HEK293 (cell line): ENCODE measurements at regions not wholly inside any gene's neighbourhood (a gene's known extent, or its start where the extent isn't known, plus 50 kb on each side); places are given as distances from the start of the nearest gene placed in this dataset.

Source experiments
- CTCF ChIA-PET: fragments of 350-600 bp; formaldehyde crosslinking; extraction: SDS; loops from one replicate; lab custom pipeline; 2021; ENCODE audit warnings: antibody characterized with exemption; lab: Yijun Ruan, JAX
- POLR2A ChIA-PET: fragments of 300-600 bp; formaldehyde crosslinking; extraction: SDS; loops from one replicate; lab custom pipeline; 2020; ENCODE audit warnings: antibody characterized with exemption, inconsistent platforms; lab: Yijun Ruan, JAX
- H3K27ac ChIP-seq: fragments of 200-500 bp; sonication (Bioruptor generic); 2 replicates; pipeline ENCODE4 v1.5.1; 2014; ENCODE audit warnings: low read depth, low read length, control low read depth, inconsistent platforms; ENCODE audit errors: extremely low read depth
- H3K36me3 ChIP-seq, 2 experiments: fragments of 200-500 bp in 1 of 2; sonication (Bioruptor generic) in 1 of 2; 1 replicate in 1 of 2; 2 replicates in 1 of 2; pipeline ENCODE4 v1.5.1; 2014 to 2017; ENCODE audit warnings: inconsistent platforms in 2 of 2, low read length in 2 of 2; ENCODE audit not compliant: control insufficient read depth in 2 of 2, insufficient read depth in 1 of 2
- H3K4me1 ChIP-seq: fragments of 200-500 bp; sonication (Bioruptor generic); 2 replicates; pipeline ENCODE4 v1.5.1; 2014; ENCODE audit warnings: mild to moderate bottlenecking, low read length, inconsistent platforms; ENCODE audit not compliant: control insufficient read depth, insufficient read depth
- H3K4me3 ChIP-seq: 2 replicates; pipeline ENCODE4 v1.5.1; 2011; ENCODE audit warnings: low read depth, mild to moderate bottlenecking, control low read depth, low read length, moderate library complexity
- H3K9me3 ChIP-seq: fragments of 200-500 bp; sonication (Bioruptor generic); 2 replicates; pipeline ENCODE4 v1.5.1; 2014; ENCODE audit warnings: low read depth, low read length, inconsistent platforms; ENCODE audit not compliant: control insufficient read depth, insufficient read depth
- BCL11A ChIP-seq: fragments of 450-650 bp; formaldehyde crosslinking; IDR thresholded peaks from 2 replicates; pipeline ENCODE4 v1.5.1; 2016; ENCODE audit warnings: low read depth, missing biosample characterization, missing genetic modification characterization
- PRDM1 ChIP-seq: fragments of 450-650 bp; formaldehyde crosslinking; IDR thresholded peaks from 2 replicates; pipeline ENCODE4; 2016; ENCODE audit warnings: missing biosample characterization, missing genetic modification characterization
- SALL2 ChIP-seq: fragments of 450-650 bp; formaldehyde crosslinking; IDR thresholded peaks from 2 replicates; pipeline ENCODE4 v1.5.0; 2017; ENCODE audit warnings: missing biosample characterization, mild to moderate bottlenecking, missing genetic modification characterization, borderline replicate concordance
- SCRT2 ChIP-seq: fragments of 450-650 bp; formaldehyde crosslinking; IDR thresholded peaks from 2 replicates; pipeline ENCODE4 v1.5.1; 2016; ENCODE audit warnings: missing biosample characterization, missing genetic modification characterization
- SP2 ChIP-seq: fragments of 450-650 bp; formaldehyde crosslinking; IDR thresholded peaks from 2 replicates; pipeline ENCODE4 v1.5.1; 2016; ENCODE audit warnings: missing biosample characterization, missing genetic modification characterization
- ZBTB21 ChIP-seq: fragments of 450-650 bp; formaldehyde crosslinking; IDR thresholded peaks from 2 replicates; pipeline ENCODE4 v1.5.1; 2017; ENCODE audit warnings: missing biosample characterization, missing genetic modification characterization
- ZBTB7A ChIP-seq: fragments of 450-650 bp; formaldehyde crosslinking; IDR thresholded peaks from 2 replicates; pipeline ENCODE4 v1.5.1; 2016; ENCODE audit warnings: low read depth, missing biosample characterization, missing genetic modification characterization
- ZNF10 ChIP-seq: fragments of 450-650 bp; formaldehyde crosslinking; IDR thresholded peaks from 2 replicates; pipeline ENCODE4 v1.5.1; 2017; ENCODE audit warnings: missing biosample characterization, missing genetic modification characterization
- ZNF133 ChIP-seq: fragments of 450-650 bp; formaldehyde crosslinking; IDR thresholded peaks from 2 replicates; pipeline ENCODE4 v1.5.1; 2016; ENCODE audit warnings: missing biosample characterization, missing genetic modification characterization
- ZNF140 ChIP-seq: fragments of 450-650 bp; formaldehyde crosslinking; IDR thresholded peaks from 2 replicates; pipeline ENCODE4 v1.5.1; 2016; ENCODE audit warnings: missing biosample characterization, missing genetic modification characterization
- ZNF16 ChIP-seq: fragments of 450-650 bp; formaldehyde crosslinking; IDR thresholded peaks from 2 replicates; pipeline ENCODE4 v1.5.1; 2016; ENCODE audit warnings: low read depth, missing biosample characterization, missing genetic modification characterization
- ZNF202 ChIP-seq: fragments of 450-650 bp; formaldehyde crosslinking; IDR thresholded peaks from 2 replicates; pipeline ENCODE4 v1.5.1; 2016; ENCODE audit warnings: missing biosample characterization, missing genetic modification characterization, borderline replicate concordance
- ZNF354C ChIP-seq: fragments of 450-650 bp; formaldehyde crosslinking; IDR thresholded peaks from 2 replicates; pipeline ENCODE4 v1.5.1; 2016; ENCODE audit warnings: missing biosample characterization, missing genetic modification characterization, low read depth, borderline replicate concordance
- ZNF404 ChIP-seq: fragments of 450-650 bp; formaldehyde crosslinking; IDR thresholded peaks from 2 replicates; pipeline ENCODE4 v1.5.1; 2017; ENCODE audit warnings: missing biosample characterization, missing genetic modification characterization
- ZNF501 ChIP-seq: fragments of 450-650 bp; formaldehyde crosslinking; IDR thresholded peaks from 2 replicates; pipeline ENCODE4 v1.5.1; 2016; ENCODE audit warnings: missing biosample characterization, missing genetic modification characterization
- ZNF530 ChIP-seq: fragments of 450-650 bp; formaldehyde crosslinking; IDR thresholded peaks from 2 replicates; pipeline ENCODE4 v1.5.1; 2016; ENCODE audit warnings: low read depth, missing biosample characterization, missing genetic modification characterization
- ZNF549 ChIP-seq: fragments of 450-650 bp; IDR thresholded peaks from 2 replicates; pipeline ENCODE4 v1.5.1; 2018; ENCODE audit warnings: missing biosample characterization, missing genetic modification characterization, mild to moderate bottlenecking, inconsistent platforms, moderate library complexity
- ZNF610 ChIP-seq: fragments of 450-650 bp; formaldehyde crosslinking; IDR thresholded peaks from 2 replicates; pipeline ENCODE4 v1.5.1; 2016; ENCODE audit warnings: missing biosample characterization, missing genetic modification characterization, borderline replicate concordance
- ZNF660 ChIP-seq: fragments of 450-650 bp; IDR thresholded peaks from 2 replicates; pipeline ENCODE4 v1.5.1; 2018; ENCODE audit warnings: missing biosample characterization, mild to moderate bottlenecking, missing genetic modification characterization
- TF ChIP-seq, protein P1 (sequence below): fragments of 450-650 bp; formaldehyde crosslinking; IDR thresholded peaks from 2 replicates; pipeline ENCODE4 v1.5.1; 2016; ENCODE audit warnings: missing biosample characterization, missing genetic modification characterization
- TF ChIP-seq, protein P2 (sequence below): fragments of 450-650 bp; formaldehyde crosslinking; IDR thresholded peaks from 2 replicates; pipeline ENCODE4 v1.5.0; 2017; ENCODE audit warnings: missing biosample characterization, missing genetic modification characterization, borderline replicate concordance
- TF ChIP-seq, protein P3 (sequence below): fragments of 450-650 bp; formaldehyde crosslinking; IDR thresholded peaks from 2 replicates; pipeline ENCODE4 v1.5.1; 2016; ENCODE audit warnings: missing biosample characterization, missing genetic modification characterization
- TF ChIP-seq, protein P4 (sequence below): sonication (generic); formaldehyde crosslinking; IDR thresholded peaks from 2 replicates; pipeline ENCODE4 v1.8.1; 2022; ENCODE audit warnings: mild to moderate bottlenecking, moderate library complexity, missing genetic modification reagents

DNA sequence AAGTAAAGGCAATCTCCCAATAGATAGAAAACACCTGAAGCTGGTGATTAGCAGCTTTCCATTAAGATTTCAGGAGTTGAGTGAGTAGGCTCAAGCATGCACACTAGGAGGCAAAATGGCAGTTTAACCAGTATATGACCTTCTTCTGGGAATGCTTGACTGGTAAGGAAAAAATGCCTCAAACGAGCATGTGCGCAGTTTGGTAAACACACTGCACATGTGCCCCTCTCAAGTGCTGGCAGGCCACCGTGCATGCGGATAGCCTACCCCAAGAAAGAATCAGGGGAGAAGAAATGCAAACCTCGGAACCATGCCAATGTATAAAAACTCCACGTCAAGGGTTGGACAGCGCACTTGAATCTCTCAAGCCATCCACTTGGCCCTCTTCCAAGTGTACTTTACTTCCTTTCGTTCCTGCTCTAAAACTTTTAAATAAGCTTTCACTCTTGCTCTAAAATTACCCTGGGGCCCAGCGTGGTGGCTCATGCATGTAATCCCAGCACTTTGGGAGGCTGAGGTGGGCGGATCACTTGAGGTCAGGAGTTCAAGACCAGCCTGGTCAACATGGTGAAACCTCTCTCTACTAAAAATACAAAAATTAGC lies 98.8 kb upstream of the CDK1 start (continued):
- TF ChIP-seq, protein P1, sequence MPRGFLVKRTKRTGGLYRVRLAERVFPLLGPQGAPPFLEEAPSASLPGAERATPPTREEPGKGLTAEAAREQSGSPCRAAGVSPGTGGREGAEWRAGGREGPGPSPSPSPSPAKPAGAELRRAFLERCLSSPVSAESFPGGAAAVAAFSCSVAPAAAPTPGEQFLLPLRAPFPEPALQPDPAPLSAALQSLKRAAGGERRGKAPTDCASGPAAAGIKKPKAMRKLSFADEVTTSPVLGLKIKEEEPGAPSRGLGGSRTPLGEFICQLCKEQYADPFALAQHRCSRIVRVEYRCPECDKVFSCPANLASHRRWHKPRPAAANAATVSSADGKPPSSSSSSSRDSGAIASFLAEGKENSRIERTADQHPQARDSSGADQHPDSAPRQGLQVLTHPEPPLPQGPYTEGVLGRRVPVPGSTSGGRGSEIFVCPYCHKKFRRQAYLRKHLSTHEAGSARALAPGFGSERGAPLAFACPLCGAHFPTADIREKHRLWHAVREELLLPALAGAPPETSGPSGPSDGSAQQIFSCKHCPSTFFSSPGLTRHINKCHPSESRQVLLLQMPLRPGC (tag by site-specific recombination), result no peak
- TF ChIP-seq PRDM1 (tag by site-specific recombination) (no peak), ZNF140 (tag by site-specific recombination) (no peak), ZNF133 (tag by site-specific recombination) (0 out of 2 replicates have a peak, but pooled peaks have one; percentile 0), ZNF10 (tag by site-specific recombination) (no peak), ZNF501 (no peak), ZBTB21 (tag by site-specific recombination) (no peak), ZNF549 (tag by site-specific recombination) (0 out of 2 replicates have a peak, but pooled peaks have one; percentile 25), ZNF16 (tag by site-specific recombination) (no peak), ZNF530 (tag by site-specific recombination) (no peak)

DNA sequence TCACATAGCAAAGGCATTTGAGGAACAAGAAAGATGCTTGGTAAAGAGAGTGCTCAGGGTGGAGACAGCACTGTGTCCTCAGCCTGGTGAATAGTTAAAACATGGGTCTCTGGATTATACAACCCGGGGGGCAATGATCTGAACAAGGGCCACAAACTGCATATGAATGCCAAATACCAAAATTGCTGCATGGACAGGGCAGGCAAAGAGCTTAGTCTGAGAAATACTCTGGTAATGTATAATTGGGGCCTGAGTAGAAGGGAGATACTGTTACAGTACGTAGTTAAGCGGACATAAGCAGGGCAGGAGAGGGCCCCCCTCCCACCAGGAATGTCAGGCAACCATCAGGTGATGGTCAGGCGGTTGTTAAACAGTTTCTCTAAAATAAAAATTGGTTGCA lies 99.3 kb upstream of the CDK1 start:
- Histone ChIP-seq H3K36me3 (no peaks in the 10 kb centered on the region), H3K4me3 (no peak overlapping the region), H3K4me1 (no peaks in the 10 kb centered on the region), H3K9me3 (no peaks in the 10 kb centered on the region), H3K27ac (no peak overlapping the region)
- no peak for TF ChIP-seq ZNF610 (tag by site-specific recombination)
- TF ChIP-seq ZNF133 (tag by site-specific recombination), result peak; percentile 79
- ChIA-PET CTCF (no interaction called here), POLR2A (no interaction called here)

DNA sequence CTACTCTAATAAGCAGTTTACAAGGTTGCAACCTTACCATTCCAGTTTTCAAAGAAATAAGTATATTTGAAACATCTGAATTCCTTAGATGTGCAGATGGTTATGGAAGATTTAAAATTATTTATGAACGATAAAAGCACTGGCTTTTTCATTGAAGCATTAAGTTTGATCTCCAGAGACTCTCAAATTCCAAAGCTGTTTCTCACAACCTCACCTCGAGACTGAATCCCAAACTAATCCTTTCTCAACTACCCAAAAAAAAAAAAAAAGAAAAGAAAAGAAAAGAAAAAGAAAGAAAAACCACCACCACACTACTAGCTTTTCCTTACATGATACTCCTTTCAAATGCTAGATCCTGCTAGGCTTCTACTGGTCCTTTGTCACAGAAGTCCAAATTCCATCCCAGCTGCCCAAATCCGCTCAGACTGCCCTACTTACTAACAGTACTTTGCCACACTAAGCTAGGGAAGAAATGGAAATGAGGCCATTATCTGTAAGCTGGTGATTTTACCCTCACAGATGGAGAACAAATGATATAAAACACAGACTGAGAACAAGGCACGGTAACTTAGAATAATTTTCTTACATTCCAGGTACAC lies 100.6 kb upstream of the CDK1 start:
- no peaks in the 10 kb centered on the region for H3K36me3 ChIP-seq
- POLR2A ChIA-PET, result no interaction called here
- no peak for TF ChIP-seq ZNF660 (tag by site-specific recombination)
- TF ChIP-seq, protein P2, sequence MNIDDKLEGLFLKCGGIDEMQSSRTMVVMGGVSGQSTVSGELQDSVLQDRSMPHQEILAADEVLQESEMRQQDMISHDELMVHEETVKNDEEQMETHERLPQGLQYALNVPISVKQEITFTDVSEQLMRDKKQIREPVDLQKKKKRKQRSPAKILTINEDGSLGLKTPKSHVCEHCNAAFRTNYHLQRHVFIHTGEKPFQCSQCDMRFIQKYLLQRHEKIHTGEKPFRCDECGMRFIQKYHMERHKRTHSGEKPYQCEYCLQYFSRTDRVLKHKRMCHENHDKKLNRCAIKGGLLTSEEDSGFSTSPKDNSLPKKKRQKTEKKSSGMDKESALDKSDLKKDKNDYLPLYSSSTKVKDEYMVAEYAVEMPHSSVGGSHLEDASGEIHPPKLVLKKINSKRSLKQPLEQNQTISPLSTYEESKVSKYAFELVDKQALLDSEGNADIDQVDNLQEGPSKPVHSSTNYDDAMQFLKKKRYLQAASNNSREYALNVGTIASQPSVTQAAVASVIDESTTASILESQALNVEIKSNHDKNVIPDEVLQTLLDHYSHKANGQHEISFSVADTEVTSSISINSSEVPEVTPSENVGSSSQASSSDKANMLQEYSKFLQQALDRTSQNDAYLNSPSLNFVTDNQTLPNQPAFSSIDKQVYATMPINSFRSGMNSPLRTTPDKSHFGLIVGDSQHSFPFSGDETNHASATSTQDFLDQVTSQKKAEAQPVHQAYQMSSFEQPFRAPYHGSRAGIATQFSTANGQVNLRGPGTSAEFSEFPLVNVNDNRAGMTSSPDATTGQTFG, result no peak
- no peak overlapping the region for H3K27ac ChIP-seq
- H3K9me3 ChIP-seq, result no peaks in the 10 kb centered on the region; the same call in 1 of the 2 replicates
- CTCF ChIA-PET, result interaction anchor here (0.7 kb wide), 2 partner anchors 11 to 24 kb away, joined by 3 to 4 read pairs; no protein-coding TSS in a partner anchor
- no peak overlapping the region for H3K4me3 ChIP-seq
- no peaks in the 10 kb centered on the region for H3K4me1 ChIP-seq

DNA sequence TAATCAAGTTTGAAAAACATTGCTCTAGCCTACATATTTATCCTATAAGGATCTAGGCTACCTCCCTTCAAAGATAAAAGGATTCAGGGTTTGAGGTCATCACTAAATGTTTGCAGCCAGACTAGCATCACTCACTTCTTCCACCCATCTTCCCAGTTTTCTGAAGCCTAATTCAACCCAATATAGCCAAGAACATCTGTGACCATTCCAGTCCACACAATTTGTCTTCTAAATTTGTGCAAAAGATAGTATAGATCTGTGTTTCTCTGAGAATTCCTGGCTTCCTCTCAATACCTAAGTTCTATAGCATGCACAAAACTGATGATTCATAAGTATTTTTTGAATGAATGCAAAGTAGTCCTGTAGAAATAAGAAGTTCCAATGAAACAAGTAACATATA lies 103.0 kb upstream of the CDK1 start:
- H3K4me3 ChIP-seq, result no peak overlapping the region
- no peaks in the 10 kb centered on the region; the same call in 1 of the 2 replicates for H3K9me3 ChIP-seq
- no peaks in the 10 kb centered on the region for H3K36me3 ChIP-seq
- CTCF ChIA-PET, result no interaction called here
- POLR2A ChIA-PET, result no interaction called here
- no peak overlapping the region for H3K27ac ChIP-seq
- H3K4me1 ChIP-seq, result no peaks in the 10 kb centered on the region
- TF ChIP-seq ZBTB7A (no peak), ZNF354C (tag by site-specific recombination) (no peak), ZNF404 (no peak), SCRT2 (tag by site-specific recombination) (no peak), BCL11A (tag by site-specific recombination) (no peak), ZNF202 (tag by site-specific recombination) (no peak), SP2 (tag by site-specific recombination) (no peak), SALL2 (no peak)
- TF ChIP-seq, protein P3, sequence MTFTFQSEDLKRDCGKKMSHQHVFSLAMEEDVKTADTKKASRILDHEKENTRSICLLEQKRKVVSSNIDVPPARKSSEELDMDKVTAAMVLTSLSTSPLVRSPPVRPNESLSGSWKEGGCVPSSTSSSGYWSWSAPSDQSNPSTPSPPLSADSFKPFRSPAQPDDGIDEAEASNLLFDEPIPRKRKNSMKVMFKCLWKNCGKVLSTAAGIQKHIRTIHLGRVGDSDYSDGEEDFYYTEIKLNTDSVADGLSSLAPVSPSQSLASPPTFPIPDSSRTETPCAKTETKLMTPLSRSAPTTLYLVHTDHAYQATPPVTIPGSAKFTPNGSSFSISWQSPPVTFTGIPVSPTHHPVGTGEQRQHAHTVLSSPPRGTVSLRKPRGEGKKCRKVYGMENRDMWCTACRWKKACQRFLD (tag by site-specific recombination), result no peak
- TF ChIP-seq, protein P4, sequence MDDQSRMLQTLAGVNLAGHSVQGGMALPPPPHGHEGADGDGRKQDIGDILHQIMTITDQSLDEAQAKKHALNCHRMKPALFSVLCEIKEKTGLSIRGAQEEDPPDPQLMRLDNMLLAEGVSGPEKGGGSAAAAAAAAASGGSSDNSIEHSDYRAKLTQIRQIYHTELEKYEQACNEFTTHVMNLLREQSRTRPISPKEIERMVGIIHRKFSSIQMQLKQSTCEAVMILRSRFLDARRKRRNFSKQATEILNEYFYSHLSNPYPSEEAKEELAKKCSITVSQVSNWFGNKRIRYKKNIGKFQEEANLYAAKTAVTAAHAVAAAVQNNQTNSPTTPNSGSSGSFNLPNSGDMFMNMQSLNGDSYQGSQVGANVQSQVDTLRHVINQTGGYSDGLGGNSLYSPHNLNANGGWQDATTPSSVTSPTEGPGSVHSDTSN (CRISPR knock-in tag), result no peak
